Fibroblast of the conjunctiva (primary cell): ENCODE measurements at regions not wholly inside any gene's neighbourhood (a gene's known extent, or its start where the extent isn't known, plus 50 kb on each side); places are given as distances from the start of the nearest gene placed in this dataset.

Experiments used
- DNase-seq: peaks from one replicate; pipeline ENCODE4 v3.0.0-alpha.2; 2010; ENCODE audit warnings: low read depth

- no peak for DNase-seq
Measured at GRCh38 chr5:133829786-133830185, 138.6 kb downstream of the C5orf15 start.

GRCh38 chr5:133828722-133829121 is 139.7 kb downstream of the C5orf15 start:
- no peak for DNase-seq

GRCh38 chr5:133827830-133828229 is 140.6 kb downstream of the C5orf15 start:
- no peak for DNase-seq

- no peak for DNase-seq
Measured at GRCh38 chr5:133827011-133827410, 141.4 kb downstream of the C5orf15 start.

GRCh38 chr5:133825631-133826289 is 142.7 kb downstream of the C5orf15 start:
- no peak for DNase-seq

- DNase-seq: no peak
Measured at GRCh38 chr5:133824661-133825254, 143.7 kb downstream of the C5orf15 start.

GRCh38 chr5:133821889-133822288 is 146.5 kb downstream of the C5orf15 start:
- DNase-seq: no peak

GRCh38 chr5:133821311-133821741 is 147.1 kb downstream of the C5orf15 start:
- DNase-seq: no peak

- no peak for DNase-seq
Measured at GRCh38 chr5:133820507-133820906, 147.9 kb downstream of the C5orf15 start.

- DNase-seq: no peak
Measured at GRCh38 chr5:133819977-133820471, 148.4 kb downstream of the C5orf15 start.

- no peak for DNase-seq
Measured at GRCh38 chr5:133818869-133819600, 149.4 kb downstream of the C5orf15 start.

- no peak for DNase-seq
Measured at GRCh38 chr5:133818031-133818431, 150.4 kb downstream of the C5orf15 start.

GRCh38 chr5:133817456-133817855 is 151.0 kb downstream of the C5orf15 start:
- DNase-seq: no peak

- no peak for DNase-seq
Measured at GRCh38 chr5:133816791-133817190, 151.6 kb downstream of the C5orf15 start.

- no peak for DNase-seq
Measured at GRCh38 chr5:133814152-133814551, 154.3 kb downstream of the C5orf15 start.

- DNase-seq: no peak
Measured at GRCh38 chr5:133811168-133811567, 157.3 kb downstream of the C5orf15 start.

GRCh38 chr5:133809801-133810200 is 158.6 kb downstream of the C5orf15 start:
- DNase-seq: no peak

- DNase-seq: no peak
Measured at GRCh38 chr5:133807348-133807747, 161.1 kb downstream of the C5orf15 start.

- no peak for DNase-seq
Measured at GRCh38 chr5:133806847-133807246, 161.6 kb downstream of the C5orf15 start.

GRCh38 chr5:133801955-133802751 is 166.3 kb downstream of the C5orf15 start:
- DNase-seq: no peak

- no peak for DNase-seq
Measured at GRCh38 chr5:133801431-133801830, 167.0 kb downstream of the C5orf15 start.

- no peak for DNase-seq
Measured at GRCh38 chr5:133799571-133800237, 168.7 kb downstream of the C5orf15 start.
